Tibial artery (tissue), 4 donors: ENCODE measurements at regions not wholly inside any gene's neighbourhood (a gene's known extent, or its start where the extent isn't known, plus 50 kb on each side); places are given as distances from the start of the nearest gene placed in this dataset.
A peak's percentile ranks its signal among the peaks of the same experiment; 100 is the strongest.

Experiments used
- DNase-seq, 2 donors: peaks; one replicate each; pipeline ENCODE4 v3.0.0-alpha.2; 2019
- H3K27ac ChIP-seq, 2 donors: fragments of 200-600 bp; sonication (generic) in 1 of 2; 1 replicate in 1 of 2; 2 replicates in 1 of 2; pipeline ENCODE4 v1.5.1; 2018 to 2019; ENCODE audit warnings: mild to moderate bottlenecking in 1 of 2
- H3K27me3 ChIP-seq, 2 donors: fragments of 200-600 bp; sonication (generic) in 1 of 2; one replicate each; pipeline versions ENCODE4 v1.5.1 to v1.6.0; 2016 to 2019
- H3K36me3 ChIP-seq, 3 donors: fragments of 200-600 bp; sonication (generic) in 2 of 3; one replicate each; pipeline ENCODE4 v1.5.1; 2016 to 2019; ENCODE audit warnings: mild to moderate bottlenecking in 2 of 3
- H3K4me1 ChIP-seq, 4 donors: fragments of 200-600 bp; sonication (generic) in 2 of 4; 1 replicate in 3 of 4; 2 replicates in 1 of 4; pipeline ENCODE4 v1.5.1; 2016 to 2019
- H3K4me3 ChIP-seq, 2 donors: fragments of 200-600 bp; sonication (generic) in 1 of 2; 1 replicate in 1 of 2; 2 replicates in 1 of 2; pipeline ENCODE4 v1.5.1; 2018 to 2019; ENCODE audit warnings: mild to moderate bottlenecking in 2 of 2
- H3K9me3 ChIP-seq, 3 donors: fragments of 200-600 bp; sonication (generic) in 1 of 3; one replicate each; pipeline ENCODE4 v1.5.1; 2016 to 2019
- intact Hi-C: fragments of 100-400 bp; cut with DNase I; formaldehyde crosslinking; loops from one replicate; pipeline ENCODE4 v1.15.0; 2023; ENCODE audit warnings: low total_unique reads
- TF ChIP-seq, protein P1 (sequence below), 2 experiments: fragments of 200-600 bp in 1 of 2; fragments of 450-650 bp in 1 of 2; IDR thresholded peaks; one replicate each; pipeline ENCODE4 v1.5.1; 2017 to 2019; ENCODE audit warnings: antibody characterized with exemption in 2 of 2, mild to moderate bottlenecking in 1 of 2, moderate library complexity in 1 of 2

DNA sequence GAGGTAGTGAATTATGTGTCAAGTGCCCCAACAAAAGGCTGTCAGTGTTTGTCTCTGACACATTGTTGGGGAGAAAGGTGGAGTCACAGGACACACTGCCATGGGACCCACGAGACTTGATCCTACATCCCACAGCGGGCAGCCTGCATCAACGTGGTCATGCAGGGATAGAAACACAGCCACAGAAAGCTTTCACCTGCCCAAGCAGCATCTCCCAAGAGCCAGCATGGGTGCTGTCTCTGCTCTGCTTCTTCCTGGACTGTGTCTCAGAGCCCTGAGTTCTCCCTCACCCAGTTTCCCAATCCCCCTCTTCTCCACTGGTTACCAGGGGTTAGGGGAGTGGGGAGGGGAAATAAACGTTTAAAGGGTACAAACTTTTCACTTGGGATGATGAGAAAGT lies 97.2 kb downstream of the VPREB1 start:
- DNase-seq = no peak
- Histone ChIP-seq H3K4me1 (no peaks in the 10 kb centered on the region), H3K4me3 (no peak overlapping the region), H3K27ac (no peak overlapping the region), H3K36me3 (no peaks in the 10 kb centered on the region), H3K9me3 (peaks cover 0 to 8% (median 0%) of the 10 kb centered on the region in 3 donors), H3K27me3 (peaks cover 0 to 13% of the 10 kb centered on the region in 2 donors)
- TF ChIP-seq, protein P1, sequence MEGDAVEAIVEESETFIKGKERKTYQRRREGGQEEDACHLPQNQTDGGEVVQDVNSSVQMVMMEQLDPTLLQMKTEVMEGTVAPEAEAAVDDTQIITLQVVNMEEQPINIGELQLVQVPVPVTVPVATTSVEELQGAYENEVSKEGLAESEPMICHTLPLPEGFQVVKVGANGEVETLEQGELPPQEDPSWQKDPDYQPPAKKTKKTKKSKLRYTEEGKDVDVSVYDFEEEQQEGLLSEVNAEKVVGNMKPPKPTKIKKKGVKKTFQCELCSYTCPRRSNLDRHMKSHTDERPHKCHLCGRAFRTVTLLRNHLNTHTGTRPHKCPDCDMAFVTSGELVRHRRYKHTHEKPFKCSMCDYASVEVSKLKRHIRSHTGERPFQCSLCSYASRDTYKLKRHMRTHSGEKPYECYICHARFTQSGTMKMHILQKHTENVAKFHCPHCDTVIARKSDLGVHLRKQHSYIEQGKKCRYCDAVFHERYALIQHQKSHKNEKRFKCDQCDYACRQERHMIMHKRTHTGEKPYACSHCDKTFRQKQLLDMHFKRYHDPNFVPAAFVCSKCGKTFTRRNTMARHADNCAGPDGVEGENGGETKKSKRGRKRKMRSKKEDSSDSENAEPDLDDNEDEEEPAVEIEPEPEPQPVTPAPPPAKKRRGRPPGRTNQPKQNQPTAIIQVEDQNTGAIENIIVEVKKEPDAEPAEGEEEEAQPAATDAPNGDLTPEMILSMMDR (IDR thresholded peaks at IDR 0.05) = no peak
- intact Hi-C loops = no loop called here

DNA sequence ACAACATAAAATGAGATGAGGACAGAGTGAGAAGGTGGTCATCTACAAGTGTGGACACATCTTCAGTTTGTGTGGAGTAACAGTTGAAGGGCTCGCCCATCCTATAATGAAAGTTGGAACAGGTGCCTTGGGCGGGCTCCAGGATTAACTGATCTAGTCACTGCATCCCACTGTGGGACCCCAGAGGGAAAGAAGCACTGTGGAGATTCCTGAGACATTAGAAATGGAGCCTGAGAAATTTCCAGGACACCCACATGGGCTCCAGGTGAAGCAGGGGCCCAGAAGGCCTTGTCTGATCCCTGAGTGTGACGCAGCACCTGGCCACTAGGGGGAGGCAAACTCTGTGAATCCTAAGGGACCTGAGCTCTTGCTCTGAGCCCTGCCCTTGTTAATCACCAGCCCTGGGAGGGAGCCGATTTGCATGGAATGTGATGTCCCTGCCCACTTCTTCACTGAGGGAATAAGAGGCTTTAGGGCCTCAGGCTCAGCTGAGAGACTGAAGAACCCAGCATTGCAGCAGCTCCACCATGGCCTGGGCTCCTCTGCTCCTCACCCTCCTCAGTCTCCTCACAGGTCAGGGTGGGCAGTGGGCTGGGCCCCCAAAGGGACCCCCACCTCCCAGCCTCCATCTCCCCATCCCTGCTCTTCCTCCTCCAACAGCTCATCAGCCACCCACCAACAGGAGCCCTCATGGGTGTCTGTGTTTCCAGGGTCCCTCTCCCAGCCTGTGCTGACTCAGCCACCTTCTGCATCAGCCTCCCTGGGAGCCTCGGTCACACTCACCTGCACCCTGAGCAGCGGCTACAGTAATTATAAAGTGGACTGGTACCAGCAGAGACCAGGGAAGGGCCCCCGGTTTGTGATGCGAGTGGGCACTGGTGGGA lies 98.4 kb downstream of the VPREB1 start:
- DNase-seq = no peak
- H3K27me3 ChIP-seq = peaks cover 0 to 20% of the 10 kb centered on the region in 2 donors
- H3K27ac ChIP-seq = no peak overlapping the region

DNA sequence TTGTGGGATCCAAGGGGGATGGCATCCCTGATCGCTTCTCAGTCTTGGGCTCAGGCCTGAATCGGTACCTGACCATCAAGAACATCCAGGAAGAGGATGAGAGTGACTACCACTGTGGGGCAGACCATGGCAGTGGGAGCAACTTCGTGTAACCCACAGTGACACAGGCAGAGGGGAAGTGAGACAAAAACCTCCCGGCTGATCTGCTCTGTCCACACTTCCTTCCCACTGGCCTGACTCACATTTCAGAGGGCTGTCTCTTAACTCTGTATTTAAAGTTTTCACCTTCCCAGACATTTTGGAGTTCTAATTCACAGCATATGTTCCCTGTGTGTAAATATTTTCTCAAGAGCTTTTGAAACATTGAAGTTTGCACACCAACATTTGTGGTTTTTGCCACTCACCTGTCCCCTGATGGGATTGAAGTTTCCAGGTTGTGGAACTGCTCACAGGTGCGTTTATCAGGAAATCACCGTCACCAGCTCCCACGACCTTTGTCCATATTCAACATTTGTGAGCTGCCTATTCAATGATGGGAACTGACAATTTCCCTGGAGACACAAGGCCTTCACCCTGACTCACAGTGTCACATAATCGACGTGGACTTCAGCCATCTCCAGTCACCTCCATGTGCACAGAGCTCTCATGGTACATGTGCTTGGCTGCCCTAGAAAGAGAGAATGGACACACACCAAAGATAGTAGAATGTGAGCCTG lies 99.2 kb downstream of the VPREB1 start:
- TF ChIP-seq, protein P1 (IDR thresholded peaks at IDR 0.05) = no peak
- Histone ChIP-seq H3K9me3 (no peaks in the 10 kb centered on the region), H3K4me3 (no peak overlapping the region), H3K27me3 (peaks cover 0 to 27% of the 10 kb centered on the region in 2 donors), H3K4me1 (no peaks in the 10 kb centered on the region), H3K36me3 (no peaks in the 10 kb centered on the region), H3K27ac (no peak overlapping the region)
- DNase-seq = no peak
- intact Hi-C loops = no loop called here

More for the DNA sequence above, 98.4 kb downstream of the VPREB1 start:
- H3K4me1 ChIP-seq = no peaks in the 10 kb centered on the region
- no peaks in the 10 kb centered on the region for H3K9me3 ChIP-seq
- H3K4me3 ChIP-seq = no peak overlapping the region
- TF ChIP-seq, protein P1 (IDR thresholded peaks at IDR 0.05) = peak; percentile 35 to 60
- H3K36me3 ChIP-seq = no peaks in the 10 kb centered on the region
- intact Hi-C loops = no loop called here

DNA sequence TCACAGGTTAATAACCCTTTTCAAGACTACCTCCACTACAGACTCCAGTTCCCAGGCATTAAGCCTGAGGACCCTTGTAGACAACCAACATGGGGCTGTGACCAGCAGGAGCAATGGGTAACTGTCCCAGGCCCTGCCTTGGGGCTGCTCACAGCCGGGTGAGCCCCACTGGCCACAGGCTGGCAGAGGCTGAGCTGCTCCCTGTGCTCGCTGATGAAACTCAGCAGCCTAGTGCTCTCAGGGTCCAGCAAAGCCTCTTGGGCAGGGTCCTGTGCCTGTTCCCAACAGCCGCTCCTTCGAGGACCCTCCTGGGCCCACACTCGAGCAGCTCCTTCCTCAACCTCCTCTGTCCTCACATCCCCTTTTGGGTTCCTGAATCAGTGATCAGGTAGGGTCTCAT lies 99.8 kb downstream of the VPREB1 start:
- Histone ChIP-seq H3K4me3 (no peak overlapping the region), H3K9me3 (no peaks in the 10 kb centered on the region), H3K4me1 (no peaks in the 10 kb centered on the region), H3K36me3 (no peaks in the 10 kb centered on the region), H3K27me3 (peaks cover 0 to 31% of the 10 kb centered on the region in 2 donors), H3K27ac (no peak overlapping the region)
- intact Hi-C loops = no loop called here
- DNase-seq = no peak
- TF ChIP-seq, protein P1 (IDR thresholded peaks at IDR 0.05) = no peak

DNA sequence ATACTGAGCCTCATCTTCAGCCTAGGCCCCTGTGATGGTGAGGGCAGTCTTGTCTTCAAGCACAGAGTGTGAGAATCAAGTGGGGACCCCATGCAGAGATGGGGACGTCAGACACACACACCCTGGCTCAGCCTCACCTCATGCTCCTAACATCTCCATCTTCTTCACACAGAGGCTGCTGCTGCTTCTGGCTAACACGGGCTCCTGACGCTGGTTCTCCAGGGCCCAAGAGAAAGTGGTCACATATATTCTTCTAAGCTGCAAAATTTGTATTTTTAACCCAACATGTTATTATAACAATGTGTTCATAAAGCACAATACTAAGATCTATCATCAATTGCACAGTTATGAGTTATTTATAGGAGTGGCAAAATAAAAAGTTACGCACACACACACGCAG lies 101.2 kb downstream of the VPREB1 start:
- peaks cover 0 to 31% of the 10 kb centered on the region in 2 donors for H3K27me3 ChIP-seq
- H3K36me3 ChIP-seq = no peaks in the 10 kb centered on the region
- H3K4me3 ChIP-seq = no peak overlapping the region
- DNase-seq = no peak
- intact Hi-C loops = no loop called here
- H3K27ac ChIP-seq = no peak overlapping the region
- H3K4me1 ChIP-seq = no peaks in the 10 kb centered on the region
- TF ChIP-seq, protein P1 (IDR thresholded peaks at IDR 0.05) = no peak
- H3K9me3 ChIP-seq = no peaks in the 10 kb centered on the region
